Right renal cortex interstitium (tissue), 3 donors: ENCODE measurements at regions not wholly inside any gene's neighbourhood (a gene's known extent, or its start where the extent isn't known, plus 50 kb on each side); places are given as distances from the start of the nearest gene placed in this dataset.
A peak's percentile ranks its signal among the peaks of the same experiment; 100 is the strongest.
"Not testable (repeated sequence)": the region's sequence is repeated elsewhere in the genome, so short reads cannot be mapped to it uniquely, and the experiment has no call there.

Experiments
- DNase-seq, 3 donors: peaks; one replicate each; pipeline ENCODE4 v3.0.0-alpha.2; 2013; ENCODE audit warnings: low read depth in 3 of 3, low spot score in 2 of 3

DNA sequence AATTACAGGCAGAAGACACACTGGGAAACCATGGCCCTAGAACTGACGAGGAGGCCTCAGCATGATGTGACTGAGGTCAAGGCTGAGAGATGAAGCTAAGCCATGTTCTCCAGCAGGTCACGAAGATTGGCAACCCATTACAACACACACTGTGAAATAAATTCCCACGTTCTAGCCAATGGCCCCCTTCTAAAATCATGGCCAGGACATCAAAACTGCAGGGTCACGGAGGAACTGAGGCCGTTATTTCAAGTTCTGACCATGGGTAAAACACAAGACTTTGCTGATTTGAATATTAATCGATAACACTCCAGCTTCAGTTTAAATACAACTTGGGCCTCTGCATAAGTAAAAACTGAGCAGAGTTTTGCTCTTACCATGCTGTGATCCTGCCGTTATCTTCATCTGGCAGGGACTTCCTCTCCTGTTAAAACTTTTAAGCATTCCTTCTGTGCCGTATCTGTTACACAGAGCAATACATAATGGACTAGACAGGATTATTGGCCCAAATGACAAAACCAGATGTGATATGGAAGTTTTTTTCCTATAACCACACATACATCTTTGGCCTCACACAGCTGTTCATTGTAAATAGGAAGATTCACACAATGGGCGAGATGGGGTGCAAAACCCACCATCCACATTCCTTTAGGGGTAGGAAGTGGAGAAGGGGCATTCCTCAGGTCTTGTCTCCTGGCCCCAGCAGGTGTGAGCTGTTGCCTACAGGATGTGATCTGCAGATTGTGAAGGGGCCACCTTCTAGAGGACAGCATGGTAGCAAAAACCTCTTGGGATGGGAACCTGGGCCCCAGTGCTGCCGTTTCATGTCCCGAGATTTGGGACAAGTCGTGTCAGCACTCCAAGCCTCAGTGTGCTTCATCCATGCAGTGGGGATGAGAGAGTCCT is 207.4 kb downstream of the OPA1 start:
- no peak for DNase-seq

DNA sequence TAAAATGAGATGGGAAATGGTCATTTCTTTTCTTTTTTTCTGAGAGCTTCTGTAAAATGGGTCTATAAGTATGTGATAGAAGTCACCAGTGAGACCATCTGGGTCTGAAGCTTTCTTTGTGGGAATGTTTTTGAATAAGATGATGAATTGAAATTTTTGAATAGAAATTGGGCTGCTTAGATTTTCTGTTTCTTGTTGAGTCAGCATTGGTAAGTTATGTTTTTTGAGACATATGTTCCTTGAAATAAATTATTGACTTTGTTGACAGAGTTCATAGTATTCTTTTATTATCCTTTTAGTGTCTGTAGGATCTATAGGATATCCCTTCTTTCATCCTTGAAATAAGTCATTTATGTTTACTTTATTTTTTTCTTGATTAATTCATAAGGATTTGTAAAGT is 208.1 kb downstream of the OPA1 start:
- no peak for DNase-seq

DNA sequence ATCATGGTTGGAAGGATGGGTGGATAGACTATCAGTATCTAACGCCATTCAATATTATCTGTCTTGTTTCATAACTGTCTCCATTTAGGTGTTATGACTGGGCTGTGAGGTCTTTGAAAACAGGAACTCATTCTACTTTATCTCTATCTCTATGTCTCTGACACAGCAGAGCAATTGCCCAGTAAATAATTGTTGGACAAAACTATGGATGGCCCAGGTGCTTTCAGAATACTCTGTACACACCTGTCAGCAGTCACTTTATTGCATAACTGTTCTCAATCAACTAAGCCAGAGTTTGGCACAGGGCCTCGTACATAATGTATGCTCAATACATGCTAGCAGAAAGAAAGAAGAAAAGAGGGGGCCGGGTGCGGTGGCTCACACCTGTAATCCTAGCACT is 210.3 kb downstream of the OPA1 start:
- DNase-seq: no peak

DNA sequence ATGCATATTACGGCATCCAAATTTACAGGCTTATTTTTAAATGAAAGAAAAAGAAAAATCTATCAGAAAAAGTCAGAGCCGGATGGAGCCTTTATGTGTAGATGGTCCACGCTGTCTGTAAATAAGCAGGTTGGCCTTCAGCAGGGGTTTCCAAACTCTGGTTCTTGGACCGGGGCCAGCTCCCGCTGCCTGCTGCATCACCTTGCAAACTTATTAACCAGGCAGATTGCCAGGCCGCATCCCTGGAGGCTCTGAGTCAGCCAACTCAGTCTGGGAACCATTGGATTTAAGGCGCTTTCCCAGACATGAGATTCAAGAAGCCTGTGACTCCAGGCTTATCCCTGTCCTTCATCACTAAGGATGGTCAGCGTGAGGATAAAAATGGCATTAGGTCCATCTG is 212.4 kb downstream of the OPA1 start:
- DNase-seq: no peak

DNA sequence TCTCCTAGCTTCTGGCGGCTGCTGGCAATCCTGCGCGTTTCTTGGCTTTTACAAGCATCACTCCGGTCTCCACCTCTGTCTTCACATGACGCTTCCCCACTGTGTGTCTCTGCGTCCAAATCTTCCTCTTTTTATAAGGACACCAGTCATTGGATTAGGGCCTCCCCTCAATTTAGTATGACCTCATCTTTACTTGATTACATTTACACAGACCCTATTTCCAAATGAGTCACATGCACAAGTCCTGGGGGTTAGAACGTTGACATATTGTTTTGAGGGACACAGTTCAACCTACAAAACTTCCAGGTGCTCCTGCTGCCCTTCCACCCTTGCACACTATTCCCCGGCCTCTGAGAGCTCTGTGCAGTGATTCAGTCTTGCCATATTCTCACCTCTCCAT is 215.3 kb downstream of the OPA1 start:
- DNase-seq: no peak

DNA sequence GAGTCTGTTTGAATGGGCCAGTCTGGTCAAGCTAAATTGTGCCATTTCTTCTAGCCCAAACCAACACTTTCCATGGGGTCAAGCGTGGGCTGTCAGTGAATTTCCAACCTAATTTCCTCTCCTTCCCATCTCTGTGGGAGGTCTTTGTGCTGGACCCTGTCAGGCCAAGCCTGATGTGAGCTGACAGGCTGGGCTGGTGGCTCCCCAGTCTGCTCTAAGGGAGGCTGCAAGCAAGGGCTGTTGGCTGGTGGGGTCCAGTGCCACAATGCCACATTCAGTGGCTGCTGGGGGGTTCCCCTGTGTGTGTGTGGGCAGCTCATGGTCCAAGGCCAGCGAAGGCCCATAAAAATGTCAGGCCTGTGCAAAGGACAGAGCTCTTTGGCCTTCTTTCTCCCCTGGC is 216.1 kb downstream of the OPA1 start:
- no peak for DNase-seq

DNA sequence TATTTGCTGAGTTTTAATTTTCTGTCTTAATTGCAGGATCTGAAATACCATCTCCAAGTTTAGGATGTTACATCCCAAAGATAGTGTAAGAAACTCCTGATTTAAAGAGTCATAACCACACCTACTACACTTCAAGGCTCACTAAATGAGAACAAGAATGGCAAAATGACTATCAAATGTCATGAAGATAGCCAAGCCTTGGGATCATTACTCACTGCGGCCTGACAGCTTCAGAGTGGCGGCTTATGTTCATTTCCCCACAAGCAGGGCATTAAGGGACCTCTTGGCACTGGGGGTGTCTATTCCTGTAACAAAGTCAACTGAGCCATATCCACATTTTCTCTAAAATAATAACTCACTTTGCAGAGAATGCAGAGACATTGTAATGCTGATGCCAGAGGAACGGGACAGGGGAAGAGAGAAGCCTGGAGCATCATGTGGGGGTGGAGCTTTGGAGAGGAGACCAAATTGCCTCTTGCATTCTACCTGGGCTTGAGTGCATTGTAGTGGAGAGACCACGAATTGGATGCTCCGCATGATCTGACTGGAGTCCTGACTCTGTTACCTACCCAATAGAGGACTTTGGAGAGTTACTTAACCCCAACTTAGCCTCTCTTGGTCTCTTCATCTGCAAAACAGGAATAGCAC is 219.2 kb downstream of the OPA1 start:
- no peak for DNase-seq

DNA sequence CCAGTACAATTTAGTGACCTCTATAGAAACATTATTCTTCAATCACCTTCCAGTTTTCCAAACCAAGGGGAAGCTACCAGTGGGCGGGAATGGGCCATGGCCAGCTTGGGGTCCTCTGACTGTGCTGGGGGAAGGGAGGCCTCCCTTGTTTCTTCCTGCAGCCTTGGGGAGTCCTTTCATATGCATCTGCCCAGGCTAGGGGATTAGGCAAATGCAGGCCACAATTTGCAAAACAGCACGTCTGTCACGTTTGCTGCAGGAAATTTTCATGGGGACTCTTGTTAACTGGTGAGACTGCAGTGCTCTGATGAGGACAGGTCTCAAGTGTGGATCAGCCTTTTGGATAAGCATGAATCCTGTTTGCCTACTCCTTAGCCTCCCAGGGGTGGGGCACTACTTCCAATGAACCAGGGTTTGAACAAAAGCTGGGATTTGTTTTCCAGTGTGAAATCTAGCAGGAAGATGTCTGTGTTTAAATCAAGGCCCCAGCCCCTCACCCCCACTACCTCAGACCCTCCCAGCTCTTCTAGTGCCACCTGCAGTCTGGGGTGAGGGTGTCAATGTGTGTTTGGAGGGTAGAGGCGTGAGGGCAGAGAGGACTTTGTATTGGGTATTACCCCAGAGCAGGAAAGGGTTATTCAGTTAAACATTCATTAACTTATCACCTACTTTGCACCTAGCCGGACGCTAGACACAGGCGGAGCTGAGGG is 219.9 kb downstream of the OPA1 start:
- DNase-seq: no peak

DNA sequence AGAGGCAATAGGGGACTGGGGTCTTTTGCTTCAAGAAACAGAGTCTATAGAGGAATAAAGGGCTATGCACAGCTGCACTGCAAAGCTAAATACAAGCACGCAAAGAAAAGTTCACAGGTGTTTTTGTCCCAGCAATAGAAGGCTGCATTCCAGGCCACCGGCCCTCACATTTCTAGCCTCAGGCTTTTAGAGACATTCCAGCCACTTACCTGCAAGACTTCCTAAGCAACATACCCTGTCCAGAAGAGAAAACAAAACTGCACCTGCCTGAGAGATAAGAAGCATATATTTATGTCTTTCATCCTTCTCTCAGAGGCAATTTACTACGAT is 220.5 kb downstream of the OPA1 start:
- no peak for DNase-seq

DNA sequence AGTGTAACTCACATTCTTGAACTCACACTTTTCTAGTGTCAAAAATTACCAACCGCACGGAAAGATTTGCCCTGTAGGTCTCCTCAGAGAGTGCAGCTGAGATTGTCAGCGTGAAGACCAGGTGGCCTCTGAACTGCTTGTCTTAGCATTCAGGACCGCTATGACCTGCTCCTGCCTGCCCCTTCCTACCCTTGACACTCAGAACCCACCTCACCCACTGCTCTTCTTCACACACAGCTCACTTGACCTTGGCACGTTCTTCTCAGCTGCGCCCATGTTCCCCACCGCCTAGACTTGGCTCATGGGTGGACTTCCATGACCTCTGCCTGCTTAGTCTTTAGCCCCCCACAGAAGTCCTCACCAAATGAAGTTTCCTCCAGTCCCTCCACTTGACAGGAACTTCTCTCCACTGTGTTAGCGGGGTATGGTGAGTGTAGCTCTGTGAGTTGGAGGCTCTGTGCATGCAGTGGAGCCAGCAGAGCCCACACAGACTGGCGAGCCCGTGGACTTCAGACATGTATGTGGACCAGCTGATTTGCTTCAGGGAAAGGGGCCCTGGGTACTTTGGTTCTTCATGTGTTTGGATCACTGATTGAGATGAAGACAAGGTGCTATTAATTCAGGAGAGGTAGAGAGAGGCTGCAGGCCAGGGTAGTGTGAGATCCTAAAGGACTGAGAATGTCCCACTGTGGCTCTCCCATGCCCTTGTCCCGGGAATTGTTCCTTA is 221.3 kb downstream of the OPA1 start:
- no peak for DNase-seq

DNA sequence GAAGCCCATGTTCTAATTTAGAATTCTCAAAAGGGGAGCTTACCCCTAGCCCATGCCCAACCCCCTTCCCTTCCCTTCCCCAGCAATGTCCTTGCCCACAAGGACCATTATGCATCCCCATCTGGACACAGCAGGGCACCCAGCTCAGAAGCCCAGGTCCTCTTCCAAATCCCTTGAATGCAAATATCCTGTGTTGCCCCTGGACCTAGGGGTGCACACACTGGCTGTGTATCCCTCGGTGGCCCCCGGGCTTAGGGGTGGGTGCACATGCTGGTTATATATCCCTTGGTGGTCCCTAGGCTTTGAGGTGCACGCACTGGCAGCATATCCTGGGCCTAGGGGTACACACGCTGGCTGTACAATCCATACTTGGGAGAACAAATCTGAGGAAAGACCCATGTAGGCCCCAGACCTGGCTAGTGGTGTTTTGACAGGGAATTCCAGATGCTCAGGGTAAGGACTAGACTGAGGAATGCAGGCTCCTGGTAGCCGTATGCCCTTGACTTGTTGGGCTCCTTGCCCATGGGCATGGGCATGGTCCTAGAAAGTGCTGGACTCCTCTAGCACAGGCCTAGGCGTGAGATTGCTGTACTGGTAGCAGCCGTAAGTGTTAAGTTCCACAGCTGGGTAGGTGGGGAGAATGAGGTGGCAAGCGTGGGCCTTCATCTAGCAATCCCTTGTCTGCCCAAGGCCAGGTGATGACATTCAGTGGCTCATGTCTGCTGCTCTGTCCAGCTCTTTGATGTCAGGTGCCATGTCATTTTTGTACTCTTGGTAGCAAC is 222.4 kb downstream of the OPA1 start:
- DNase-seq: no peak

DNA sequence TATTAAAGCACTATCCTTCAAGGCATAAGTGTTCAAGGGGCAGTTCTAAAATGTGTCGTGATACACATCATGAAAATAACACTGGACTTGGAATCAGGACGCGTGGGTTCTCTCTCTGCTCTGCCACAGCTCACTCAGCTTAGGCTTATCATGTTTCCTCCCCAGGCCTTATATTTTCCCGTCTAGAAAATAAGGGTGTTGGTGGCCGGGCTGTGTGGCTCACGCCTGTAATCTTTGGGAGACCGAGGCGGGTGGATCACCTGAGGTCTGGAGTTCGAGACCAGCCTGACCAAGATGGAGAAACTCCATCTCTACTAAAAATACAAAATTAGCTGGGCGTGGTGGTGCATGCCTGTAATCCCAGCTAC is 223.0 kb downstream of the OPA1 start:
- DNase-seq: no peak

DNA sequence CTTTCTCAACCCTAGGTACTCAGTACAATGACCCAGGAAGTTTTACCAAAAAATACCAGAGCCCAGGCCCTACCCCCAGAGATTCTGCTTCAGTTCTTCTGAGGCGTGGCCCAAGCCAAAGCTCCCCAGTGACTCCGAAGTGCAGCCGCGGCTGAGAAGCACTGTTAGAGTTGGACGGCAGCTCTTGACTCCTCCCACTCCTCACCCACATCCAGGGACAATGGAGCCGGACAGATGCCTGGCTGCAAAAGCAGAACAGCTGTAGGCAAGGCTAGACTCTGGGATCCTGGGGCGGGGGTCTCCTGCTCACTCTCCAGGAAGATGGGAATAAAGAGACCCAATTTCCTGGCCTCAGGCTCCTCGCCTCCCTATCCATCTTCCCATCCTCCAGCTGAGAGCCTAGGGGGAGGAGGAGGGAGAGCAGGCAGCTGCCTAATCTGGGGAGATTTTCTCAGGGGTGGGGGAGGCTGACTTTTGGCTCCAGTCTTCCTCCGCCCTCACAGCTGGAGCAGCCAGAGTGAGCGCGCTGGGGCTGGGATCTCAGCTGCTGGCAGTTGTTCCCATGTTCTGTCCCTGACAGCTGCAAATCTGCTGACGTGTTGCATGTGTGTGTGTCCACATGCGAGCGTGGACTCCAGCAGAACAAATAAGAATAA is 223.8 kb downstream of the OPA1 start:
- peak; percentile 65 to 75 (median 69) for DNase-seq

DNA sequence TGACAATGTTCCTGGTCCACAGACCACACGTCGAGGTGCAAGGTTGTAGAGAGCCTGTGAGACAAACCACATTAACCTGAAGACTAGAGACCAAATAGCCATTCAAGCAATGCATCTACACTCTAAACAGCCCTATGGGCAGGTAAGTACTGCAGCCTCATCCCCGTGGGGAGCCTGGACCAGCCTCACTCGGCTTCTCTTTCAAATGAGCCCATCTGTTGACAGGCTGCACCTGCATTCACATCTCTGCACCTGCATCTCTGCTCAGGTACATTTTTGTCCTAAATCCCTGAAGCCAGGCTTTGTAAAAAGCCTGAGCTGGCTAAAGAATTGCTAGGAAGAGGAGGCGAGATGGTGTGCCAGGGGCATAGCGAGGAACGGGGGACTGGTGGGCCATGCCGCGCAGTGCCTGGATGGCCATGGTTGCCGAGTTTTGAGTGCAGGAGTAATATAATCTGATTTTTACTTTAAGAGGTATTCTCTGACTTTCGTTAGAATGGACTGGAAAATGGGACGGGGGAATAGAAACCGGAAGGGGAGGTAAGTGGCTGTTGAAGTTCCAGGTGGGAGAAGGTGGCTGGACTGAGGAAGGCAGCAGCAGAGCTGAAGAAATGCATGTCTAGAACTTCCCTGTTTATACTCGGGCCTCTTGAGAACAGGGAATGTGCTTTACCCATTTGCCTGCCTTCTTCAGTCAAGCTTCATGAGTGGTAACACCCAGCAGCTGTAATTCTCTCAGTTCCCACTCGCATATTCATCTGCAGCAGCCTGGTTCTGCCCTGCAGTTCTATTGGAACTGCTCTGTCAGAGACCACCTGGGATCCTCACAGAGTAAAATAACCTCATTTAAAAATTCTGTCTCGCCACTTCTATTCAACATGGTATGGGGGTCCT is 226.4 kb downstream of the OPA1 start:
- DNase-seq: no peak

DNA sequence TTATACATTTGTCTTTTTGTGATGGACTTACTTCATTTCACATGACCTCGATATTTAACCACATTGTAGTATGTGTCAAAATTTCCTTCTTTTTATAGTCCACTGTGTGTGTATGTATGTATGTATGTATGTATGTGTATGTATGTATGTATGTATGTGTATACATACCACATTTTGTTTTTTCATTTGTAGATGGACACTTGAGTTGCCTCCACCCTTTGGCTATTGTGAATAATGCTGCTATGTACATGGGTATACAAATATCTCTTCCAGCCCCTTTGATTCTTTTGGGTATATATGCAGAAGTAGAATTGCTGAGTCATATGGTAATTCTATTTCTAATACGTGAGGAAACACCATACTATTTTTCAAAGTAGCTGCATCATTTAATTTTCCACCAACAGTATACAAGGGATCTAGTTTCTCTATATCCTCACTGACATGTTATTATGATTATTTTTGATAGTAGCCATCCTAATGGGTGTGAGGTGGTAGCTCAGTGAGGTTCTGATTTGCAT is 228.2 kb downstream of the OPA1 start:
- DNase-seq: no peak

DNA sequence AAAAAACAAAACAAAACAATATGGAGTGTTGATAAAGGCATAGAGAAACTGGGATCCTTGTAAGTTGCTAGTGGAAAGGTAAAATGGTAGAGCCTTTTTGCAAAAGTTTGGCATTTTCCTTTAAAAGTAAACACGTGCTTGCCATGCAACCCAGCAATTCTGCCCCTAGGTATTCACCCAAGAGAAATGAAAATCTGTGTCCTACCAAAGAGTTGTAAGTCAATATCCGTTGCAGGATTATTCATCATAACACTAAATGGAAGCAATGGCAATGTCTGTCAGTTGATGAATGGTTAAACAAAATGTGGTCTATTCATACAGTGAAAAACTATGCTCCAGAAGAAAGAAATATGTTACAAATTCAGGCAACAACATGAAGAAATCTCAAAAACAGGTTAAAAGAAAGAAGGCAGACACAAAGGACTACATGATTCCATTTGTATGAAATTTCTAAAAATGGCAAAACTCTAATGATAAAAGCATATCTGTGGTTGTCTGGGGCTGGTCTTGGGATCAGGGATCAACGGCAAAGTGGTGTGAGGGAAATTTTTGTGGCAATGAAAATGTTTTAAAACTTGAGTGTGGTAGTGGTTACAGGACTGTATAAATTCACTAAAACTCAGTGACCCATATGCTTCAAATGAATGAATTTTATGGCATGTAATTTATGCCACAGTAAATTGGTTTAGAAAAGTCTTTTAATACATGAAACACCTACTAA is 229.6 kb downstream of the OPA1 start:
- no peak for DNase-seq

DNA sequence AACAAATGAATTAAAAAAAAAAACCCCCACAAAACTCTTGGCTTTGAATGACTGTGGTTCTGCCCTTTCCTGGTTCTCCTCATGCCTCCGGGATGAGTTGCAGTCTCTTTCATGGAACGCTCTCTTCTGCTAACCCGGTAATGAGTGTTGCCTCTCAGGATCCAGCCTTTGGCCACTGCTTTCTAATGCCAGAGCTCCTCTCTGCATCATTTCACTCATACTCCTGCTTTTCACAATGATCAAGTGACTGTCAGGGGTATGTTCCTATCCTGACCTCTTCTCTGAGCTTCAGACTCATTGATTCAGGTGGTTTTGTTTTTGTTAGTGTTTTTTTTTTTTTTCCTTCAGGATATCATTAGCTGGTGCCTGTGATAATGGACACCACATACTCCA is 230.2 kb downstream of the OPA1 start:
- not testable (repeated sequence) for DNase-seq

DNA sequence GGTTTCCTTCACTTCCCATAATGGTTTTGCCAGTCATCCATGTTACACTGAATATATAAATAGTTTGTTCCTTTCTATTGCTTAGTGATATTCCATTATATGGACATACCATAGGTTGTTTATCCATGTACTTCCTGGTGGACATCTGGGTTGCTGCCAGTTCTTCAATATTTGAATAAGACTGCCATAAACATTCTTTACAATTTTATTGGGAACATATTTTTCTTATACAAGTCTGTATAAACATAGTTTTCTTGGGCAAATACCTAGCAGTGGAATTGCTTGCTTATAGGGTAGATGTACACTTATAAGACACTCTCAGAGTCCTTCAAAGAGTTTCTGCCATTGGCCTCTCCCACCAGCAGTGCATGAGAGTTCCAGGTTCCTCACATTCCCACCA is 231.4 kb downstream of the OPA1 start:
- DNase-seq: no peak
